Mesenchymal stem cell (in vitro differentiated cells and primary cell): ENCODE measurements at regions not wholly inside any gene's neighbourhood (a gene's known extent, or its start where the extent isn't known, plus 50 kb on each side); places are given as distances from the start of the nearest gene placed in this dataset.

ENCODE experiments used
- DNase-seq: peaks from one replicate; pipeline ENCODE4 v3.0.0-alpha.2; 2013
- H2AFZ ChIP-seq: one replicate; pipeline ENCODE4 v1.6.1; 2013; ENCODE audit warnings: low read depth, mild to moderate bottlenecking, control low read depth, inconsistent platforms, low read length, moderate library complexity
- H2AK5ac ChIP-seq: 2 replicates; pipeline ENCODE4 v1.6.1; 2013; ENCODE audit warnings: low read length, moderate library complexity, mild to moderate bottlenecking, inconsistent platforms; ENCODE audit not compliant: severe bottlenecking
- H2BK120ac ChIP-seq: one replicate; pipeline ENCODE4 v1.6.1; 2013; ENCODE audit warnings: low read depth, mild to moderate bottlenecking, inconsistent platforms, low read length, moderate library complexity
- H2BK12ac ChIP-seq, 2 experiments: one replicate each; pipeline ENCODE4 v1.6.1; 2013; ENCODE audit warnings: inconsistent platforms in 2 of 2, low read length in 2 of 2, mild to moderate bottlenecking in 2 of 2, moderate library complexity in 2 of 2, control low read depth in 1 of 2
- H2BK15ac ChIP-seq: one replicate; pipeline ENCODE4 v1.6.1; 2013; ENCODE audit warnings: mild to moderate bottlenecking, low read depth, inconsistent platforms; ENCODE audit not compliant: poor library complexity, severe bottlenecking
- H2BK5ac ChIP-seq: 2 replicates; pipeline ENCODE4 v1.6.1; 2013; ENCODE audit warnings: low read depth, mild to moderate bottlenecking, low read length, control low read depth, inconsistent platforms; ENCODE audit not compliant: poor library complexity, severe bottlenecking
- H3K14ac ChIP-seq, 2 experiments: one replicate each; pipeline ENCODE4 v1.6.1; 2013; ENCODE audit warnings: inconsistent platforms in 2 of 2, low read length in 2 of 2, control low read depth in 1 of 2, mild to moderate bottlenecking in 1 of 2, moderate library complexity in 1 of 2
- H3K18ac ChIP-seq, 2 experiments: one replicate each; pipeline ENCODE4 v1.6.1; 2013; ENCODE audit warnings: inconsistent platforms in 2 of 2, low read length in 2 of 2, control low read depth in 1 of 2, low read depth in 1 of 2, mild to moderate bottlenecking in 1 of 2
- H3K23ac ChIP-seq, 2 experiments: one replicate each; pipeline ENCODE4 v1.6.1; 2013; ENCODE audit warnings: inconsistent platforms in 2 of 2, low read length in 2 of 2, mild to moderate bottlenecking in 2 of 2, moderate library complexity in 2 of 2, control low read depth in 1 of 2
- H3K27ac ChIP-seq: 2 replicates; pipeline ENCODE4 v1.5.1; 2013; ENCODE audit warnings: mild to moderate bottlenecking, moderate library complexity, low read length, control low read depth, inconsistent platforms; ENCODE audit not compliant: poor library complexity, severe bottlenecking
- H3K27me3 ChIP-seq, 2 experiments: 2 replicates each; pipeline versions ENCODE4 v1.6.1 to v1.7.0; 2013; ENCODE audit warnings: low read length in 2 of 2, mild to moderate bottlenecking in 2 of 2, moderate library complexity in 2 of 2, control low read depth in 1 of 2, inconsistent platforms in 1 of 2; ENCODE audit not compliant: control insufficient read depth in 1 of 2, insufficient read depth in 1 of 2
- H3K36me3 ChIP-seq, 2 experiments: 2 replicates each; pipeline versions ENCODE4 v1.6.1 to v1.7.0; 2013; ENCODE audit warnings: low read length in 2 of 2, control low read depth in 1 of 2, inconsistent platforms in 1 of 2, low read depth in 1 of 2, mild to moderate bottlenecking in 1 of 2; ENCODE audit not compliant: insufficient read depth in 2 of 2, control insufficient read depth in 1 of 2
- H3K4ac ChIP-seq, 2 experiments: one replicate each; pipeline ENCODE4 v1.6.1; 2013; ENCODE audit warnings: inconsistent platforms in 2 of 2, low read length in 2 of 2, mild to moderate bottlenecking in 2 of 2, moderate library complexity in 2 of 2, control low read depth in 1 of 2, low read depth in 1 of 2
- H3K4me1 ChIP-seq: 2 replicates; pipeline ENCODE4 v1.6.1; 2013; ENCODE audit warnings: low read depth, low read length, control low read depth; ENCODE audit not compliant: control insufficient read depth, insufficient read depth
- H3K4me2 ChIP-seq: 2 replicates; pipeline ENCODE4 v1.6.1; 2013; ENCODE audit warnings: low read length, mild to moderate bottlenecking, inconsistent platforms; ENCODE audit not compliant: poor library complexity, severe bottlenecking
- H3K4me3 ChIP-seq, 2 experiments: 2 replicates each; pipeline versions ENCODE4 v1.5.1 to v1.7.0; 2013; ENCODE audit warnings: low read length in 2 of 2, mild to moderate bottlenecking in 2 of 2, control low read depth in 1 of 2, low read depth in 1 of 2; ENCODE audit not compliant: insufficient read depth in 1 of 2
- H3K79me1 ChIP-seq: replicated peaks from 2 replicates; pipeline ENCODE4 v1.6.1; 2013; ENCODE audit warnings: mild to moderate bottlenecking, control low read depth, low read length, inconsistent platforms; ENCODE audit not compliant: poor library complexity, severe bottlenecking
- H3K9ac ChIP-seq: 2 replicates; pipeline ENCODE4 v1.7.0; 2013; ENCODE audit warnings: mild to moderate bottlenecking, low read length, moderate library complexity
- H3K9me3 ChIP-seq: 2 replicates; pipeline ENCODE4 v1.7.0; 2013; ENCODE audit warnings: mild to moderate bottlenecking, low read length; ENCODE audit not compliant: control insufficient read depth
- H4K8ac ChIP-seq: one replicate; pipeline ENCODE4 v1.6.1; 2013; ENCODE audit warnings: inconsistent platforms, mild to moderate bottlenecking, low read length, moderate library complexity
- H4K91ac ChIP-seq: one replicate; pipeline ENCODE4 v1.6.1; 2013; ENCODE audit warnings: mild to moderate bottlenecking, low read length, inconsistent platforms
- WGBS: methylation state at CpG from one replicate; pipeline ENCODE4 v1.1.7; 2013; ENCODE audit warnings: mixed read lengths; 5-methylcytosine and 5-hydroxymethylcytosine counted together

DNA sequence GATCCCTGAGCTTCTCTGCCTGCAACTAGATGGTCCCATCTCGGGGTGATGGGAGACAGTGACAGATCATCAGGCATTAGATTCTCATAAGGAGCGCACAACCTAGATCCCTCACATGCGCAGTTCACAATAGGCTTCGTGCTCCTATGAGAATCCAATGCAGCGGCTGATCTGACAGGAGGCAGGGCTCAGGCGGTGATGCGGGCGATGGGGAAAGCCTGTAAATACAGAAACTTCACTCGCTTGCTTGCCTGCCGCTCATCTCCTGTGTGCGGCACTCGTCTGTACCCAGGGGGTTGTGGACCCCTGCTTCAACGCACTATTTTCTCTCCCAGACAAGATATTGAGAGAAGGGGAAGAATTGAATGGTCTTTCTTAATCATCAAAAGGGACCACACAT is 473.9 kb downstream of the ZNF536 start:
- Histone ChIP-seq H3K4me3 (no peak overlapping the region), H3K23ac (no peak overlapping the region)
- 89% methylated on average over 9 of the region's 13 CpGs for WGBS

DNA sequence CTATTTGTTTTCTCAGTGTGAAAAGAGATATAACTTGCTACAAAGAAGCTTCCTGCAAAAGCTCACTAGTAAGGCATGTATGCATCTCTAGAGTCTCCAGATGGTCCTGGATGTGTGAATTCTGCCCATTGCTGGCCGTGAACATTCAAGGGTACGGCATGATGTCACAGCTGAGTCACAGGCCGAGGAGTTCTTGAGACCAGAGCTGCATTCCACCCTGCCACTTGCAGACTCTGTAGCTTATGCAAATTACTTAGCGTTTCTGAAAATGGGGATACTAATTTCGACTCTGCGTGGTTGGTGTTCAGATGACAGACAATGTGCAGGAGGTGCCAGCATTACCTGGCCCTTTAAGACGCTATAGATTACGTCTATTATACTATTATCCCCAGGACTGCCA is 470.7 kb downstream of the ZNF536 start:
- H3K79me1 ChIP-seq: no peaks in the 10 kb centered on the region
- H3K9ac ChIP-seq: no peak overlapping the region

More for the DNA sequence above, 473.9 kb downstream of the ZNF536 start:
- H3K9me3 ChIP-seq: no peaks in the 10 kb centered on the region
- no peaks in the 10 kb centered on the region for H3K36me3 ChIP-seq
- no peak overlapping the region for H3K4ac ChIP-seq
- no peaks in the 10 kb centered on the region for H3K79me1 ChIP-seq
- no peak for DNase-seq
- H2BK120ac ChIP-seq: no peak overlapping the region
- H3K4me2 ChIP-seq: no peak overlapping the region
- H3K27ac ChIP-seq: no peak overlapping the region
- no peak overlapping the region for H2BK12ac ChIP-seq
- no peak overlapping the region for H3K14ac ChIP-seq
- no peak overlapping the region for H4K91ac ChIP-seq
- no peak overlapping the region for H2AK5ac ChIP-seq
- no peak overlapping the region for H2BK5ac ChIP-seq
- H4K8ac ChIP-seq: no peak overlapping the region
- H3K18ac ChIP-seq: no peak overlapping the region
- H3K27me3 ChIP-seq: no peaks in the 10 kb centered on the region
- H3K4me1 ChIP-seq: no peaks in the 10 kb centered on the region
- no peak overlapping the region for H2BK15ac ChIP-seq
- no peak overlapping the region for H3K9ac ChIP-seq
- no peak overlapping the region for H2AFZ ChIP-seq

DNA sequence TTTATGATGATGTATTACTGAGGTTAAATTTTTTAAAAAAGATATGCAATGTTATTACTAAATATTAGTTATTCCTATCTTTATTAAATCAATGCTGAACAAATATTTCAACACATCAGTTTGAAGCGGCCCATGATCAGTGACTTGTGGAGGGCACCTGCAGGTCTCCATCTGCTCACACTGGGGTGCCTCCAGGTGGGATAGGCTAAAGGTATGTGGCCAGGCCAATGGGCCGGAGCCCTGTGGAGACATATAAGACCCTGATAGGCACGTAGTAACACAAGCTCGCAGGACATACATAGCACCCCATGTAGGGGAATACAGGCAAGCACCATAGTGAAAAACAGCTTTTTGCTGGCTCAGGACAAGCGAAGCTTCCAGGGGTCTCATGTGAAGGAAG is 469.8 kb downstream of the ZNF536 start:
- 85% methylated on average over 5 of the region's 5 CpGs for WGBS
- H4K8ac ChIP-seq: no peak overlapping the region
- no peak overlapping the region for H2AFZ ChIP-seq

More for the DNA sequence above, 470.7 kb downstream of the ZNF536 start:
- no peaks in the 10 kb centered on the region for H3K4me1 ChIP-seq
- H2BK15ac ChIP-seq: no peak overlapping the region
- no peak overlapping the region for H4K91ac ChIP-seq
- no peak overlapping the region for H3K23ac ChIP-seq
- H2BK120ac ChIP-seq: no peak overlapping the region
- no peaks in the 10 kb centered on the region for H3K36me3 ChIP-seq
- H3K4me2 ChIP-seq: no peak overlapping the region
- H3K4me3 ChIP-seq: no peak overlapping the region
- H3K27ac ChIP-seq: no peak overlapping the region
- H2AFZ ChIP-seq: no peak overlapping the region
- no peak overlapping the region for H3K4ac ChIP-seq
- H3K18ac ChIP-seq: no peak overlapping the region
- H2AK5ac ChIP-seq: no peak overlapping the region
- no peak overlapping the region for H2BK5ac ChIP-seq
- H3K27me3 ChIP-seq: no peaks in the 10 kb centered on the region
- H4K8ac ChIP-seq: no peak overlapping the region
- WGBS: 73% methylated on average over 8 of the region's 8 CpGs
- no peak for DNase-seq
- no peak overlapping the region for H2BK12ac ChIP-seq
- no peaks in the 10 kb centered on the region for H3K9me3 ChIP-seq
- no peak overlapping the region for H3K14ac ChIP-seq

DNA sequence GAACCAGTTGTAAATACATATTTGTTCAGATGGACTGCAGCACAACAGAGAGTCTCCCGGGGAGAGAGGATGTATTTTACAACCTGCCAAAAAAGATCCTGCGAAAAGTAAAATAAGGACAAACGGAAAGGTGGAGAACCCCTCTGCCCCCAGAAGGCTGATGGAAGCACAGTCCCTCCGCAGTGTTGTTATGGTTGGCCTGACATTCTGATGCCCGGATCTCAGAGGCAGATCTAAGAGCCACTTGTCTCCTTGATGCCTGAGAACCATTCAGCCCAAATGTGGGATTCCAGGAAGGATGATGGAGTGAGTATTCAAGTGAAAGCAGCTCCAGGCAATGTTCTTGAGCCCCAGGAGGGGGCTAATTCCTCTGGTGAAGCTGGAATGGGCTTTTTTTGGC is 458.7 kb downstream of the ZNF536 start:
- Histone ChIP-seq H3K14ac (no peak overlapping the region), H3K9ac (no peak overlapping the region), H3K27me3 (no peaks in the 10 kb centered on the region), H3K79me1 (no peaks in the 10 kb centered on the region), H3K36me3 (no peaks in the 10 kb centered on the region), H3K27ac (no peak overlapping the region), H2BK5ac (no peak overlapping the region), H3K23ac (no peak overlapping the region), H2AFZ (no peak overlapping the region), H3K4ac (no peak overlapping the region), H3K9me3 (peaks cover 9% of the 10 kb centered on the region), H3K4me3 (no peak overlapping the region), H3K18ac (no peak overlapping the region), H4K8ac (no peak overlapping the region), H3K4me1 (no peaks in the 10 kb centered on the region), H2AK5ac (no peak overlapping the region), H4K91ac (no peak overlapping the region), H3K4me2 (no peak overlapping the region), H2BK120ac (no peak overlapping the region), H2BK12ac (no peak overlapping the region), H2BK15ac (no peak overlapping the region)
- DNase-seq: no peak
- 75% methylated on average over 5 of the region's 5 CpGs for WGBS

More for the DNA sequence above, 469.8 kb downstream of the ZNF536 start:
- Histone ChIP-seq H3K4me3 (no peak overlapping the region), H3K36me3 (no peaks in the 10 kb centered on the region), H3K18ac (no peak overlapping the region), H2BK120ac (no peak overlapping the region), H3K4me2 (no peak overlapping the region), H3K79me1 (no peaks in the 10 kb centered on the region), H2BK12ac (no peak overlapping the region), H3K4me1 (no peaks in the 10 kb centered on the region), H3K9ac (no peak overlapping the region), H3K4ac (no peak overlapping the region), H3K14ac (no peak overlapping the region), H2BK15ac (no peak overlapping the region), H3K9me3 (no peaks in the 10 kb centered on the region), H3K27me3 (no peaks in the 10 kb centered on the region), H2AK5ac (no peak overlapping the region), H3K27ac (no peak overlapping the region), H4K91ac (no peak overlapping the region), H2BK5ac (no peak overlapping the region), H3K23ac (no peak overlapping the region)
- no peak for DNase-seq
